NAMALWA (cell line): ENCODE measurements at regions not wholly inside any gene's neighbourhood (a gene's known extent, or its start where the extent isn't known, plus 50 kb on each side); places are given as distances from the start of the nearest gene placed in this dataset.
A peak's percentile ranks its signal among the peaks of the same experiment; 100 is the strongest.
"Not testable (repeated sequence)": the region's sequence is repeated elsewhere in the genome, so short reads cannot be mapped to it uniquely, and the experiment has no call there.

Experiments used
- DNase-seq: peaks from one replicate; pipeline ENCODE4 v3.0.0-alpha.2; 2015; ENCODE audit warnings: low spot score

GRCh38 chr12:89154743-89155499 is 197.4 kb downstream of the DUSP6 start:
- DNase-seq = no peak

DNA sequence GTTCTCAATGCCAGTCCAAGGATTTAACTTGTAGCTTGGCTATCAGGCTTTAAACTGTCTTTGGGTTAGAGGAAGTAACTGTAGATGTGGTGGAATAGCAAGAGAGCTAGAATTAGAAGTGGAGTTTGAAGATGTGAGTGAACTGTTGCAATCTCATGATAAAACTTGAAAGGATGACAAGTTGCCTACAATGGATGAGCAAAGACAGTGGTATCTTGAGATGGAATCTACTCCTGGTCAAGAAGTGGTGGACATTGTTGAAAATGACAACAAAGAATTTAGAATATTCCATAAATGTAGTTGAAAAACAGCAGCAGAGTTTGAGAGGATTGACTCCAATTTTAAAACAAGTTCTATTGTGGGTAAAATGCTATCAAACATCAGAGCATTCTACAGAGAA is 199.0 kb downstream of the DUSP6 start:
- no peak for DNase-seq

DNA sequence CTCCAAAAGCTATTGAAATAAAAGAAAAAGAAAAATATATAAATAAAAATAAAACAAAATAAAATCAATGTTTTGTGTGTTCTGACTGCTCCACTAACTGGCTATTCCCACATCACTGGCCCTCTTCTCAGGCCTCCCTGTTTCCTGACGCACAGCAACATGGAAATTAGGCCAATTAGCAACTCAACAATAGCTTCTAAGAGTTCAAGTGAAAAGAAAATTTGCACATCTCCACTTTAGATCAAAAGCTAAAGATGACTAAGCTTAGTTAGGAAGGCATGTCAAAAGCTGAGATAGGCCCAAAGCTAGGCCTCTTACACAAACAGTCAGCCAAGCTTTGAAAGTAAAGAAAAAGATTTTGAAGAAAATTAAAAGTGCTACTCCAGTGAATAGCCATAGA is 200.8 kb downstream of the DUSP6 start:
- no peak for DNase-seq

DNA sequence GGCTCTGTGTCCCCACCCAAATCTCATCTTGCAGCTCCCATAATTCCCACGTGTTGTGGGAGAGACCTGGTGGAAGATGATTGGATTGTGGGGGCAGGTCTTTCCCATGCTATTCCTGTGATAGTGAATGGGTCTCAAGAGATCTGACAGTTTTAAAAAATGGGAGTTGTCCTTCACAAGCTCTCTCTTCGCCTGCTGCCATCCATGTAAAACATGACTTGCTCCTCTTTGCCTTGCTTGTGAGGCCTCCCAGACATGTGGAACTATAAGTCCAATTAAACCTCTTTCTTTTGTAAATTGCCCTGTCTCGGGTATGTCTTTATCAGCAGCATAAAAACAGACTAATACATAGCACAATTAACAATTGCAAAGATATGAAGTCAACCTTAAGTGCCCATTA is 201.5 kb downstream of the DUSP6 start:
- not testable (repeated sequence) for DNase-seq

GRCh38 chr12:89140602-89141238 is 211.6 kb downstream of the DUSP6 start:
- DNase-seq = no peak

GRCh38 chr12:89140141-89140540 is 212.2 kb downstream of the DUSP6 start:
- no peak for DNase-seq

GRCh38 chr12:89139390-89139789 is 212.9 kb downstream of the DUSP6 start:
- no peak for DNase-seq

DNA sequence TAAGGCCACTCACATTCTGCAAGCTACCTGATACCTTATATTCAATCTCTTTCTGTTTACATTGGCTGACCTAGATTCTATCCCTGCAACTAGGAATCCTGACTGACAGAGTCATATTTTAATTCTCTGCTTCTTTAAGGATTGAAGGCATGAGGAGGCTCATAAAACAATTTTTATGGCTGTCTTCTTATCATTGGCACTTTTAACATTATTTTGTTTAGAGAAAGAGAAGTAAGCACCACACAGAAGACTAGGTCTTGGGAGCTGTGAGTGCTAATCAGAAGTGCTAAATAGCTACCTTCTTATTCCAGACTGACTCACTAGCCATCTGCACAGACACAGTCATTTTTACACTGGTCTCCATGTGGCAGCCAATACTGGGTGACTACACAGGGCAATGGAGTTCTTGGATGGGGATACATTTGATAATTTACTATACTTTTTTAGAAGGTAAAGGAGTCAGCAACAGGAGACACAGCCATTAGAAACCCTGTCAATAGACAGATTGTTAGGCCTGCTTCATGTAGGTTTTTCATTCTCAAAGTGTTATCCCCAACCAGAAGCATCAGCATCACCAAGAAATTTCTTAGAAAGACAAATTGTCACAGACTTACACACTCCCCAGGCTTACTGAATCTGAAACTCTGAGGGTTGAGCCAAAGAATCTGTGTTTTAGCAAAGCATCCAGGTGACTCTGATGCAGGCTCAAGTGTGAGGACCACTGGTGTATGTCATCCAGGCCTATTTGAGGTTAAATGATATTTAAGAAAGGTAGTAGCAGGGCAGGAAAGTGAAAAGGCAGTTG is 214.1 kb downstream of the DUSP6 start:
- no peak for DNase-seq

DNA sequence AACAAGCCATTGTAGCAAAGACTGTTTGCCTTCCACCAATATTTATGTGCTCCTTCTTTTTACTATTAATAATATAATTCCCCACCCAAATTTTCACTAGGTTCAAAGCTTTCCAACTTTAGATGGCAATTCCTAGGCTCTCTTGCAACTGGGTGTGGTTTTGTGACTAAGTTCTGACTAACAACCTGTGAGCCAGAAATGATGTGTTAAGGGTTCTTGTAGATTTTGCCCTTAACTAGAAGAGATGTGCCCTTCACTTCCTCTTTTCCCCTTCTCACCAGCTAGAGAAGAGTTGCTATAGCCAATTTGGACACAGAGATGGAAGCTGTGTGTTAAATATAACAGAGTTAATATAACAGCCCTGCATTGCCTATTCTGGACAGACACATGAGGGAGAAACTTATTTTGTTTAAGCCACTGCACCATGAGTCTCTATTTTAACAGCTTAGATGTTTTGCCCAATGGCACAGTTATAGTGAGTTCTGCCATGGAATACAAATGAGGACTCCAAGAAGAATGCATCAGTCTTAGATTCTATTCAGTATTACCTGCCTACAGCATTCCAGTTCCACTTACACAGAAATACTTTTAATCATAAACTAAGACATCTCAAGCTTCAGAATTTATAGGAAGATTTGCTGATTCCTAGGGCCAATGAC is 216.2 kb downstream of the DUSP6 start:
- DNase-seq = peak; percentile 3

DNA sequence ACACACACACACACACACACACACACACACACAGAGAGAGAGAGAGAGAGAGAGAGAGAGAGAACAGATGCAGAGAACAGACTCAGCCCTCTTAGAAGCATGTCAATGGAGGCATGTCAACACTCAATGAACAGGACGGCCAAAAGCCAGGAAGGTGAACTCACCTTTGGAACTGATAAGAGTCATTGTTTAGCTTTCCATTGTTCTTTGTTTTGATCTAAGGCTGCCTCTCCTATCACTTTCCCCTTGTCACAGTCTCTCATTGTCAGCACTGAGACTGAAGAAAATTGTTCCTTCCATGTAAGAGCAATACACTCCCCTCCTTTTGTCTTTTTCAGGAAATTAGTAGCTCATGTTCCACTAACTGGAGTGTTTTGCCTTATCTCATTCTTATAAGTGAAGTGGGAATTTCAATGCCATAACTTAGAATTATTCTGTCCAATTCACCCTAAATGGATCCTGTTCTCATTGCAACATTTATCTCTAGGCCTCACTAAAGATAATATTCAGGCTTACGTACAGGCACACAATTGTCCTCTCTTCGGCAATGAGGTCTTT is 218.0 kb downstream of the DUSP6 start:
- no peak for DNase-seq

GRCh38 chr12:89129167-89129870 is 223.0 kb downstream of the DUSP6 start:
- no peak for DNase-seq

DNA sequence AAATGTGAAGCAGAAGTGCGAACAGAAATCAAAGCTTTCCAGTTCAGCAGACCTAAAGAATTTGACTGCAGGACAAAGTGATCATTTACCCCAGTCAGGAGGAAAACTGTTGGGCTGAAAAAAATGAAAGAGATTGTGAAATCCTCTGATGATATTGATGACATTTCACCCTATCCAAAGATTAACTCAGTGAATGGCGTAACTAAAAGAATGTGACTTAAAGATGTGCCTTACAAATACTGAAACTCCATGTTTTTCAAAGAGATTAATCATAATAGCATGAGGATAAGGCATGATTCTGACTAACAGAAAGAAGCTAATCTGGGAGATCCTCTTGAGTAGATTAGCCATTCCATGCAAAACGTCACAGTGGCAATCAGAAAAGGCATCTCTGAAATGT is 225.6 kb downstream of the DUSP6 start:
- no peak for DNase-seq

GRCh38 chr12:89122852-89123251 is 229.4 kb downstream of the DUSP6 start:
- no peak for DNase-seq

GRCh38 chr12:89117448-89118034 is 234.8 kb downstream of the DUSP6 start:
- DNase-seq = no peak

DNA sequence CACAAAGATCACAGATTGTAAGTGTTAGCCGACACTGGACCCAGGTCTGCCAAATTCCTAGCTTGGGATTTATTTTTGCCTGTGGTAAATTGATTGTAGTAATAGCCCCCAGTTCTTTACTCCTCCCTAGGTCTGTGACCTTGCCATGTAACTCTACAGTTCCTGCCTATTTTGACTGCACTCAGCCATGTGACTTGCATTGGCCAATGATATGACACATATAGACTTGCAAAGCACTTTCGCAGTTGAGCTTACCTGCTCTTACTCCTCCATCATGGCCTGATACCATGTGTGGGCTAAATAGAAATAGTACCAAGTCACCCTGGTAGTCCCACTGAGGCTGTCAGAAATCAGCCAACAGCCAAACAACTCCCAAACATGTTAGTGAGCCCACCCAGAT is 240.3 kb downstream of the DUSP6 start:
- DNase-seq = no peak

GRCh38 chr12:89108265-89108664 is 244.0 kb downstream of the DUSP6 start:
- DNase-seq = no peak

- DNase-seq = no peak
Observed at GRCh38 chr12:89106950-89107349, 245.4 kb downstream of the DUSP6 start.

DNA sequence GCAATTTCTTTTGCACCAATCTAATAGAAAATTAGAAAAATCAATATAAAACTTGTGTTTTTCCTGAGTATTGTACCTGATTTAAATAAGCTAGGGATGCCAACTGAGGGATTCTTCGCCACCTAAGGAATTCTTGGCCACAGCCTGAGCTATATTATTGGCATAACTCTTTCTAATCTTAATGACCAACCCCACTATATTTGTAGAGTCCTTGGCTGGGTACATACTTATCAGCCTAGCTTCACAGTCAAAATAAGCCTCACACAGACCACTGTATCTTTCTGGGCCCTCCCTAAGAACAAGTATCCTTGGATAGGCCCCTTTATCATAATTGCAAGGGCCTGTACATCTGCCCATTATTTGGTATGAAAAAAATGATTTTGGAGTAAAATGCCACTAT is 247.1 kb downstream of the DUSP6 start:
- DNase-seq = no peak

DNA sequence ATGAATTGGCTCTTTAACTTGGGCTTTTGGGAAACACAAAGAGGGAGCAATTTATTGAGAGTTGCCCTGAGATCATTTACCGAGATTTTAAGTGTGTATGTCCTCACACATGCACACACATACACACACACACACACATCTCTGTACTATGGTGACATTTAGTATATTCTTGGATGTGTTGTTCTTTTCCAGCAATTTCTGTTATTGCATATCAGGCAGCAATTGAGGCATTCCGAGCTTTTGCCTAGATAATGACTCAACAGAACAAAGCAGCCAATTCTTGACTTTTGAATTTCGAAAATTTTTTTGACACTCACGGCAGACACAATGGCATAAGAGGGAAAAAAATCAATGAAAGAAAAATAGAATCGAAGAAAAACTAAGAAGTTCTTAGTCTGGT is 248.5 kb downstream of the DUSP6 start:
- no peak for DNase-seq

DNA sequence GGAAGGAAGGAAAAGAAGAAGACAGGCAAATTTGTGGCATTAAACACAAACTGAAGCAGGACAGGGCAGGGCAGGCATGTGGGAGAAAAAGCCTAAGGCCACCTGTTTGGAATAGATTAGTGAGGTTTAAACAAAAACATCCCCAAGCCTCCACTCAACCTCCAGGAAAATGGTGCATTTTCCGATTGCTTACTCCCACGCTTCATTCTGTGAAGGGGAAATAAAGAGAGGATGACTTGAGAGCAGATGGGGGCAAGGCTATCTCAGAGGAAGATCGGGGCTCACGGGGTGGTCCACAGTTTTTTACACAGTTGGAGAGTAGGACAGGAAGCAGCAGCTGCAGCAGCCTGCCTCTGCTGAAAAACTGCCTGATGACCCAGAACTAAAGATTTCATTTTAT is 250.9 kb downstream of the DUSP6 start:
- no peak for DNase-seq

DNA sequence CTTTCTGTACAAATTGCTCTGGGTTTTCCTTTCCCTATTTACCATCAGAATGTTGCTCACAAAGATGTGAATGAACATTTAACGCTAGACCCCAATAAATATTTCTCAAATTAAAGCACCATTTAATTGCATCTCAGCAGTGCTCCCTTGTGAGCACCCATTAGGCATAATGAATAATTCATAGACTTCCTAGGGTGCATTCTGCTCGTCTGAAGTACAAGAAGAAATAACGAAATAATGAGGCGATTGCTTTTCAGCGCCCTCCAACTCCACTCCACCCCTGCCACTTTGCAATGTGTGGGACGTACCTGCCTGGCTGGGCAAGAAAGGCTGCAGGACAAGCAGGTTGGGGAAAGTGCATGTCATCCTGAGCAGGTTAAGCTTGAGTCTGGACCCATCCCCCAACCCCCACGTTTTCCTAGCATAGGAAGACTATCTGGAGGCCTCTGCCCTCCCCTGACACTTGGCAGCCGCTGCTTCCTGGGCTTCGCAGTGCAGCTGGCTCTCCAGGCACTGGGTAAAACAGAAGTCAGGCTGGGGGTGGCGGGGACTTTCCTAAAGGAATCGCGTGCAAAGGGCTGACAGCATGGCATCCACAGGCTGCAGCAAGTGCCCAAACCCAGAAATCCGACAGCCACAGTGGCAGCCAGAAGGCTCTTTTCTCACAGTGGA is 253.7 kb downstream of the DUSP6 start:
- no peak for DNase-seq
